PC-9 (cell line): ENCODE measurements at regions not wholly inside any gene's neighbourhood (a gene's known extent, or its start where the extent isn't known, plus 50 kb on each side); places are given as distances from the start of the nearest gene placed in this dataset.

ENCODE experiments used
- BruUV-seq: library from RNA; stranded (reverse); fragments of 400-500 nt; replicated peaks from 2 replicates; lab custom pipeline; 2021; lab: Mats Ljungman, UMichigan
- CTCF ChIA-PET: fragments of 300-600 bp; sonication (Branson Sonifier 250); formaldehyde crosslinking; loops from one replicate; lab custom pipeline; 2022; ENCODE audit warnings: antibody characterized with exemption; lab: Charles Lee
- POLR2A ChIA-PET: fragments of 300-600 bp; sonication (Branson Sonifier 250); formaldehyde crosslinking; loops from one replicate; lab custom pipeline; 2022; ENCODE audit warnings: antibody characterized with exemption; ENCODE audit not compliant: unreplicated experiment; lab: Charles Lee
- DNase-seq, 2 experiments: peaks; one replicate each; pipeline versions ENCODE4 v3.0.0 to v3.0.0-alpha.2; 2015 to 2022; ENCODE audit warnings: mixed read lengths in 1 of 2
- H2AFZ ChIP-seq: fragments of 200-600 bp; sonication (generic); 2 replicates; pipeline ENCODE4 v1.8.1; 2017; ENCODE audit warnings: antibody characterized with exemption
- H3F3A ChIP-seq: fragments of 200-600 bp; sonication (generic); 2 replicates; pipeline ENCODE4 v1.8.1; 2017; ENCODE audit warnings: antibody characterized with exemption, mild to moderate bottlenecking, low read depth; ENCODE audit not compliant: insufficient read depth
- H3K27ac ChIP-seq: fragments of 200-600 bp; sonication (generic); 2 replicates; pipeline ENCODE4 v1.6.1; 2016; ENCODE audit warnings: mixed run types
- H3K27me3 ChIP-seq: fragments of 200-600 bp; sonication (generic); 2 replicates; pipeline ENCODE4 v1.6.1; 2016; ENCODE audit warnings: low read depth, mixed run types; ENCODE audit not compliant: insufficient read depth
- H3K36me3 ChIP-seq: fragments of 200-600 bp; sonication (generic); 2 replicates; pipeline ENCODE4 v1.6.1; 2016; ENCODE audit warnings: low read depth, mixed run types
- H3K4me1 ChIP-seq: fragments of 200-600 bp; sonication (generic); replicated peaks from 2 replicates; pipeline ENCODE4 v1.6.1; 2016; ENCODE audit warnings: mixed run types; ENCODE audit not compliant: insufficient read depth
- H3K4me2 ChIP-seq: fragments of 200-600 bp; sonication (generic); 2 replicates; pipeline ENCODE4 v1.6.1; 2017; ENCODE audit warnings: mixed run types
- H3K4me3 ChIP-seq: fragments of 200-600 bp; sonication (generic); 2 replicates; pipeline ENCODE4 v1.6.1; 2016; ENCODE audit warnings: mixed run types
- H3K79me2 ChIP-seq: fragments of 200-600 bp; sonication (generic); 2 replicates; pipeline ENCODE4 v1.6.1; 2017; ENCODE audit warnings: low read depth, mixed run types
- H3K9me2 ChIP-seq: fragments of 200-600 bp; sonication (generic); 2 replicates; pipeline ENCODE4 v1.8.1; 2017; ENCODE audit warnings: mild to moderate bottlenecking; ENCODE audit not compliant: insufficient read depth
- H3K9me3 ChIP-seq: fragments of 200-600 bp; sonication (generic); 2 replicates; pipeline ENCODE4 v1.8.1; 2016; ENCODE audit warnings: low read depth; ENCODE audit not compliant: insufficient read depth
- H4K20me1 ChIP-seq: fragments of 200-600 bp; sonication (generic); 2 replicates; pipeline ENCODE4 v1.8.1; 2017; ENCODE audit not compliant: insufficient read depth
- CTCF ChIP-seq: fragments of 200-600 bp; sonication (generic); conservative IDR thresholded peaks from 2 replicates; pipeline ENCODE4 v1.6.1; 2017; ENCODE audit warnings: mixed run types, antibody characterized with exemption, mild to moderate bottlenecking, moderate library complexity
- EZH2 ChIP-seq: fragments of 200-600 bp; sonication (generic); IDR thresholded peaks from 2 replicates; pipeline ENCODE4 v1.8.0; 2017; ENCODE audit warnings: antibody characterized with exemption, low read depth
- intact Hi-C: fragments of 100-400 bp; cut with micrococcal nuclease; formaldehyde crosslinking; loops from one replicate; pipeline ENCODE4 v1.10.0; 2022; ENCODE audit not compliant: unreplicated experiment

GRCh38 chr4:116811730-116812129 lies 273.6 kb downstream of the TRAM1L1 start:
- H4K20me1 ChIP-seq: no peaks in the 10 kb centered on the region
- intact Hi-C loops: no loop called here

GRCh38 chr4:116796022-116796421 lies 289.4 kb downstream of the TRAM1L1 start:
- DNase-seq: no peak
- no peaks in the 10 kb centered on the region for H4K20me1 ChIP-seq
- TF ChIP-seq EZH2: no peak
- TF ChIP-seq CTCF: no peak
- H3K36me3 ChIP-seq: no peaks in the 10 kb centered on the region
- H3K9me3 ChIP-seq: no peaks in the 10 kb centered on the region
- no peaks in the 10 kb centered on the region for H3K9me2 ChIP-seq
- ChIA-PET CTCF (no interaction called here), POLR2A (no interaction called here)
- no TSS peak for BruUV-seq
- H2AFZ ChIP-seq: no peak overlapping the region
- H3K4me3 ChIP-seq: no peak overlapping the region
- no peak overlapping the region for H3K27ac ChIP-seq
- H3K79me2 ChIP-seq: no peaks in the 10 kb centered on the region
- no peak overlapping the region for H3K4me2 ChIP-seq
- H3F3A ChIP-seq: no peaks in the 10 kb centered on the region
- no peaks in the 10 kb centered on the region for H3K27me3 ChIP-seq
- intact Hi-C loops: no loop called here
- no peaks in the 10 kb centered on the region for H3K4me1 ChIP-seq

More at GRCh38 chr4:116811730-116812129, 273.6 kb downstream of the TRAM1L1 start:
- TF ChIP-seq CTCF (no peak), EZH2 (no peak)
- no peak overlapping the region for H3K4me3 ChIP-seq
- no peaks in the 10 kb centered on the region for H3K36me3 ChIP-seq
- no peak for DNase-seq
- no peak overlapping the region for H3K27ac ChIP-seq
- H3K9me2 ChIP-seq: no peaks in the 10 kb centered on the region
- BruUV-seq: no TSS peak
- ChIA-PET CTCF (no interaction called here), POLR2A (no interaction called here)
- H3F3A ChIP-seq: no peaks in the 10 kb centered on the region
- no peaks in the 10 kb centered on the region for H3K4me1 ChIP-seq
- H3K9me3 ChIP-seq: no peaks in the 10 kb centered on the region
- no peaks in the 10 kb centered on the region for H3K79me2 ChIP-seq
- H2AFZ ChIP-seq: no peak overlapping the region
- no peak overlapping the region for H3K4me2 ChIP-seq
- H3K27me3 ChIP-seq: no peaks in the 10 kb centered on the region

- no peak for TF ChIP-seq CTCF
- no peak for TF ChIP-seq EZH2
- Histone ChIP-seq H2AFZ (no peak overlapping the region), H3K36me3 (no peaks in the 10 kb centered on the region), H3K27me3 (no peaks in the 10 kb centered on the region), H4K20me1 (no peaks in the 10 kb centered on the region), H3K9me2 (no peaks in the 10 kb centered on the region), H3K27ac (no peak overlapping the region), H3K4me1 (no peaks in the 10 kb centered on the region), H3F3A (no peaks in the 10 kb centered on the region), H3K79me2 (no peaks in the 10 kb centered on the region), H3K9me3 (no peaks in the 10 kb centered on the region), H3K4me2 (no peak overlapping the region), H3K4me3 (no peak overlapping the region)
- ChIA-PET CTCF (no interaction called here), POLR2A (no interaction called here)
- BruUV-seq: no TSS peak
- DNase-seq: no peak
- intact Hi-C loops: no loop called here
These were observed 296.7 kb downstream of the TRAM1L1 start for GRCh38 chr4:116788723-116789122.
